HG02885 (cell line): ENCODE measurements at regions not wholly inside any gene's neighbourhood (a gene's known extent, or its start where the extent isn't known, plus 50 kb on each side); places are given as distances from the start of the nearest gene placed in this dataset.
"Not testable (repeated sequence)": the region's sequence is repeated elsewhere in the genome, so short reads cannot be mapped to it uniquely, and the experiment has no call there.

ENCODE experiments used
- ATAC-seq: cut with Tn5 transposase; IDR thresholded peaks from one replicate; pipeline ENCODE4 v1.9.1; 2021; ENCODE audit warnings: mild to moderate bottlenecking; ENCODE audit not compliant: unreplicated experiment, poor library complexity

GRCh38 chr14:106488291-106488690, 961.9 kb downstream of the TMEM121 start:
- ATAC-seq: no peak

DNA sequence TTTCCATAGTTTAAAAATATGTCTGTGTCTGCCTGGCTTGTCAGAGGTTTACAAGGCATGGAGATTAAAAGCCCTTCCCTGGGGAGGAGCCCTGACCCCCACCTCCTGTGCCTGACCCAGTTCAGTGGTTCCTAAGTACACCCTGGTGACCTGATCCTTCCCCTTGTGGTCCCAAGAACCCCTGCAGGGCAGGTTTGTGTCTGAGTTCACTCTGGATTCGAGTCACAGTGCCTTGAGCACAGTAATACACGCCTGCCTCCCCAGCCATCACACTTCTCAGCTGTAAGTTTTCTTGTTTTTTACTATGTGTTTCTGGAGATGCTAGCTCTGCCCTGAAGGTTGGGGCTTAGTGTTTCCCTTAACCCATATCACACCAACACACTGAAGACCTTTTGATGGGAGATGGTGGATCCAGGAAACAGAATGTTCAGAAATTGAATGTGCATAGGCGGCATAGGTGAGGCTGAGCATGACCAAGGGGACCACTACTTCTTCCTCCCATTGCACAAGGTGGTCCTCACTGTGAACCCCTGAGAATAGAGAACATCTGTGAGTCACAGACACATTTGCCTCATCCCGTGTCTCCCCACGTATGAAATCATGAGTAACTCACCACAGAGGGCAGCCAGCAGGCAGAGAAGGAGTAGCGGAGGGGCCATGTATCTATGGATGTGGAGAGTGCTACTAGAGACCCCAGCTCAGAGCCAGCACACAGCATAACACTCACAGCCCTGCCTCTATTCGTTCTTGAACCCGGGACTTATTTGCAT, 962.9 kb downstream of the TMEM121 start:
- no peak for ATAC-seq

GRCh38 chr14:106490442-106490841, 964.1 kb downstream of the TMEM121 start:
- ATAC-seq: no peak

- ATAC-seq: no peak
Observed at GRCh38 chr14:106491851-106492250, 965.5 kb downstream of the TMEM121 start.

- ATAC-seq: no peak
Observed at GRCh38 chr14:106493962-106494823, 967.8 kb downstream of the TMEM121 start.

- no peak for ATAC-seq
Observed at GRCh38 chr14:106500571-106500970, 974.2 kb downstream of the TMEM121 start.

GRCh38 chr14:106501898-106502297, 975.5 kb downstream of the TMEM121 start:
- ATAC-seq: no peak

DNA sequence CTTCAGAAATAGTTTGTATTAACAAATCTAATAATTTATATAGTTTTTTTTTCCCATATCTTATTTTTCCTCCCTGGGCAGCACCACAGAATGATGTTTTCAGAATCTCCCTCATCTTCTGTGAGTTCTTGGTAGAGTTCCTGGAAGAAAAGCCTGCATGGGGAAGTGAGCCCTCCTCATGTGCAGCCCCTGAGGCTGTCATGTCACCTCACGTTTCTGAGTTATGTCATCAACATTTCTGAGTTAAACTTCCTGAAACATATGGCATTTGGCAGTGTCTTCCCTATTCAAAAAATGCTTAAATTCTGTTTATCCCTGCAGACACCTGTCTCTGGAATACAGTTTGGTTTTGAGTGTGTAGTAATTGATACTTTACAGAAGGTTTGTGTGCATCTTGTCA, 979.0 kb downstream of the TMEM121 start:
- no peak for ATAC-seq

DNA sequence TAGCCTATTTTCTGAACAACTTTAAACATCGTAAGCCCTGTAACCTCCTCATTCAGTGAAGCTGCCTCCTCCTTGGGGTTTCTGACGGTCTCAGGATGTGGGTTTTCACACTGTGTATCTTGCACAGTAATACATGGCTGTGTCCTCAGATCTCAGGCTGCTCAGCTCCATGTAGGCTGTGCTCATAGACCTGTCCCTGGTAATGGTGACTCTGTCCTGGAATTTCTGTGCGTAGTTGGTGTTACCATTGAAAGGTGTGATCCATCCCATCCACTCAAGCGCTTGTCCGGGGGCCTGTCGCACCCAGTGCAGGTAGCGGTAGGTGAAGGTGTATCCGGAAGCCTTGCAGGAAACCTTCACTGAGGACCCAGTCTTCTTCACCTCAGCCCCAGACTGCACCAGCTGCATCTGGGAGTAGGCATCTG, 980.5 kb downstream of the TMEM121 start:
- ATAC-seq: no peak

DNA sequence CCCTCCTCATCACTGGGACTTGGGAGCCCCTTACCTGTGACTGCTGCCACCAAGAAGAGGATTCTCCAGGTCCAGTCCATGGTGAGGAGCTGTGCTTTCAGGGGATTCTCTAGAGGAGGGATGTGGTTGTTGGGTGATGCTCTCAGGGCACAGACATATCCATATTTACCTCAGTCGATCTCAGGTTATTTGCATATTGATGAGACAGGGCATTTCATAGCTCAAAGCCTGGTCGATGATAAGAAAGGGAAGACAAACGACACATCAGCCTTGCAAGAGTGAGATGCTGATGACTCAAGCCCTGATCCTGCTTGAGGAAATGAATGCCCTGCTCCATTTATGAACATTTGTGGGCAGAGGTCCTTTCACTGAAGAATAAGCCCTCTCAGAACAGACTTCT, 981.0 kb downstream of the TMEM121 start:
- ATAC-seq: no peak

- ATAC-seq: no peak
Observed at GRCh38 chr14:106508216-106508615, 981.8 kb downstream of the TMEM121 start.

DNA sequence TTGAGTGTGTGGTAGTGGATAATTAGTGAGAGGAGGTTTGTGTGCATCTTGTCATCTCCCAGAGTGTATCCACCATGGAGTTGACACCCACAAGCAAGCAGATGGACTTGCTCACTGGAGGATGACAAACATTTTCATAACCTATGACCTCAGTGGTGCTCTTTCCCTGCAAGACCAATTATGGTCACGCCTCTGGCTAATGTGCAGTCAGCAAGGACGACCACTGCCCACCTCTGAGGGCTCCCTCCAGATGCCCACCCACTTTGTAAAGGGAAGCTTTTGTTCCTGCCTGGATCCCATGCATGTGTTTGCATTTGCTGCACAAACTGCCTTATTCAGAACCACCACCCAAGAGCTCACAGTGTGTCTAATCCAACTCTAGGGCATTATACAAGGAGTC, 982.8 kb downstream of the TMEM121 start:
- no peak for ATAC-seq

DNA sequence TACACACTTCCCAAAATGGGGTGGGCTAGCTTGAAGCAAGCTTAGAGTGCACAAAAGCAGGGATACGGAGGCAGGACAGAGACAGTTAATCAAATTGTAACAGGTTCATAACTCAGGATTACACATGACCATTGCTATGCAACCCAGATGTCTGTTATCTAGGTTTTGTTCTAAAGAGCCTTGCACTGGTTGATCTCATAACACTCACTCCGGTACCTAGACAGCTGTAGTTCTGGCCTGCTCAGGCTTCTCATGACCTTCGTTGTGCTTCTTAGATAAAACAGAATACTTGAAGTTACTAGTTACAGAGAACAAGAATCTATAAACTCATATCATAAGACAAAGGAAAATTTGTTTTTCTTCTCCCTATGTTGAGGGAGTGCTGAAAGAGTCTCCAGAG, 983.4 kb downstream of the TMEM121 start:
- no peak for ATAC-seq

DNA sequence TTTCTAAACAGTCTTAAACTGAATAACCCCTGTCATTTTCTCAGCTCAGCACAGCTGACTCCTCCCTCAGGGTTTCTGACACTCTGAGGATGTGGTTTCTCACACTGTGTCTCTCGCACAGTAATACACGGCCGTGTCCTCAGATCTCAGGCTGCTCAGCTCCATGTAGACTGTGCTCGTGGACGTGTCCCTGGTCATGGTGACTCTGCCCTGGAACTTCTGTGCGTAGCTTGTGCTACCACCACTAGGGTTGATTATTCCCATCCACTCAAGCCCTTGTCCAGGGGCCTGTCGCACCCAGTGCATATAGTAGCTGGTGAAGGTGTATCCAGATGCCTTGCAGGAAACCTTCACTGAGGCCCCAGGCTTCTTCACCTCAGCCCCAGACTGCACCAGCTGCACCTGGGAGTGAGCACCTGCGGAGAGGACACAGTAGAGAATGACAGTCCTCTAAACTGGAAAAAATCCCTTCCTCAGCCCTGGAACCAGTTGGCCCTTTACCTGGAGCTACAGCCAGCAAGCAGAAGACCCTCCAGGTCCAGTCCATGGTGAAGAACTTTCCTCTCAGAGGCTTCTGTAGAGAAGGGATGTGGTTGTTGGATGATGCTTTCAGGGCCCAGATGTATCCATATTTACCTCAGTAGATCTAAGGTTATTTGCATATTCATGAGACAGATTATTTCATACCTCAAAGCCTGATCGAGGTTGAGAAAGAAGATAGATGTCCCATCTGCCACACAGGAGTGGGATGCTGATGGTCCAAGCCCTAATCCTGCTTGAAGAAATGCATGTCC, 984.8 kb downstream of the TMEM121 start:
- ATAC-seq: no peak

DNA sequence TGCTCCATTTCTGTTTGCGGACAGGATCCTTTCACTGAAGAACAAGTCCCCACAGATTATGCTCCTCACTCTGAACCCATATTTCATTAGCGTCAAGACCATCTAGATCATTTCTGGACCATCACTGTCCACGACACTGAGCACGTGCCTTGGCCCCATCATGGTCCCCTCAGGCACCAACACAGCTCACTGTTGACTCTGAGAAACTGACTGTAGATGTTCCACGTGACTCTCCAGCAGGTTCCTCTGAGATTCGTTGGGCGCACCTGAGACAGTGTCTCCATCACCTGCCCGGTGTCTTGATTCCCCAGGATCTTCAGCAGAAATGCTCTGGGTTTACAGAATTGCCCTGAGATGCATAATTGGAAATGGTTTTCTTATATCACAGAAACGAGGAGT, 985.4 kb downstream of the TMEM121 start:
- no peak for ATAC-seq

- ATAC-seq: no peak
Observed at GRCh38 chr14:106513302-106513701, 986.9 kb downstream of the TMEM121 start.

DNA sequence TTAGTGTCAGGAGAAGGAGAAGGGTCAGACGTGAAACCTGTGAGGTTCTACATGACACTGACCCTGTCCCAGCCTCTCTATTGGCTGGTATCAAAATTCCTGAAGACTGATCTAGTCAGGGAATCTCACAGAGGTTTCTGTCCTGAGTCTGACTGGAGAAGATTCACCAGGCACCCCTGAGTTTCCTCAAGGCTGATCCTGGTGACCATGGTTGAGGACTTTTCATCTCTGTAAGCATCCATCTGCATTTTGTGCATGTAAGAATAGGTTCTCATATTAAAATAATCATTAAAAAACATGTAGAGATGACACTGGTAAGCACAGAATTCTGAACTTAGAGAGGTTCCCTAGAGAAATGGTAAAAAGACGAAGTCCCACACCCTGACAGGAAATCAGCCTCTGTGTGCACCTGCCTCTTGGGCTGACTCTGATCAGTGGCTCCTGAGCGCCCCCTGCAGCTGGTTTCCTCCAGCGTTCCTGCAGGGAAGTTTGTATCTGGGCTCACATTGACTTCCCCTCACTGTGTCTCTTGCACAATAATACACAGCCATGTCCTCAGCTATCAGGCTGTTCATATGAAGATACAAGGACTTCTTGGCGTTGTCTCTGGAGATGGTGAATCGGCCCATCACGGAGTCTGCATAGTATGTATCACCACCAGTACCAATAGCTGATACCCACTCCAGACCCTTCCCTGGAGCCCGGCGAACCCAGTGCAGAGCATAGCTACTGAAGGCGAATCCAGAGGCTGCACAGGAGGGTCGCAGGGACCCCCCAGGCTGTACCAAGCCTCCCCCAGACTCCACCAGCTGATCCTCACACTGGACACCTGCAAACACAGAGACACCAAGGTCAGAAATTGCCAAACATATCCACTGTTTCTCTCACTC, 991.9 kb downstream of the TMEM121 start:
- ATAC-seq: no peak

GRCh38 chr14:106522118-106522517, 995.7 kb downstream of the TMEM121 start:
- not testable (repeated sequence) for ATAC-seq

DNA sequence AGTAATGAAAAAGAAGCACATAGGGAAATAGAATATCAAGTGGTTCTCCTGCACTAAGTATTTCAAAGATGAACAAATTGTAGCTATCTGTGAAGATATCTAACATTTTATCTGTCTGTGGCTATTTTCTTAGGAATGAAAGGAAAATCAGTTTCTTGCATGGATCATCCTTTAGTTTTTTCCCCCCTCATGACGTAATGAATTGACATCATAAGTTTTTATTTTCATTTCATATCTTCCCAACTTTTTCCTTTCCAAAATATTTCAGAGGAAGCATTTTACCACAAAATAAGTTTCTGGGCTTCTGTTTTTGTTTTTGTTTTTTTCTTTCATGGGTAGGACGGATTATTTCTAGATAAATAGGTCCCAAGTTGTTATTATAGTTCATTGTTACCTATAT, 996.6 kb downstream of the TMEM121 start:
- no peak for ATAC-seq

DNA sequence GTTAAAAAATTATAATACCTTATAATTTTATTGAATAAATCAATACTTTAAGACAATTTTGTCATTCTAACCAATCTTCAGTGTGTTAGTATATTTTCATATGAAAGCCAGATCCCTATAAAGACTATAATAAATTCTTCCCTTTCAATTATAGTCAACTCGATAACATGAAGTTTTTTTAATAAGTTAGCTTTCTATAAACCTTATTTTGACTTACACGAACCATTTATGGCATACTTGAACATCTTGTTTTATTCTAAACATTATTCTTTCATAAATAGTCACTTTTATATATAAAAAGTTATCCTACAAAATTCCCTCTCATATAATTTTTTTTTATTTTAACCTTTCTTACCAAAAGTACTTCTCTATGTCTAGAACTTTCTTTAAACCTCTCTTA, 1002.3 kb downstream of the TMEM121 start:
- no peak for ATAC-seq
